Osteocyte (in vitro differentiated cells): ENCODE measurements at regions not wholly inside any gene's neighbourhood (a gene's known extent, or its start where the extent isn't known, plus 50 kb on each side); places are given as distances from the start of the nearest gene placed in this dataset.

Source experiments
- DNase-seq: peaks from one replicate; pipeline ENCODE4 v3.0.0; 2021; ENCODE audit warnings: mixed read lengths; ENCODE audit not compliant: unreplicated experiment; ENCODE audit errors: extremely low spot score
- H3K27ac Mint-ChIP-seq: one replicate; pipeline ENCODE4 v1.8.0; 2021; ENCODE audit warnings: mild to moderate bottlenecking, mixed read lengths; ENCODE audit not compliant: unreplicated experiment
- H3K27me3 Mint-ChIP-seq: one replicate; pipeline ENCODE4 v1.8.0; 2021; ENCODE audit warnings: mixed read lengths; ENCODE audit not compliant: unreplicated experiment
- H3K36me3 Mint-ChIP-seq: one replicate; pipeline ENCODE4 v1.8.0; 2021; ENCODE audit warnings: mixed read lengths; ENCODE audit not compliant: unreplicated experiment
- H3K4me1 Mint-ChIP-seq: one replicate; pipeline ENCODE4 v1.8.0; 2021; ENCODE audit warnings: mixed read lengths; ENCODE audit not compliant: unreplicated experiment
- H3K4me3 Mint-ChIP-seq: one replicate; pipeline ENCODE4 v1.8.0; 2021; ENCODE audit warnings: mild to moderate bottlenecking, moderate library complexity, mixed read lengths; ENCODE audit not compliant: unreplicated experiment
- H3K9me3 Mint-ChIP-seq: one replicate; pipeline ENCODE4 v1.8.0; 2021; ENCODE audit warnings: mixed read lengths; ENCODE audit not compliant: unreplicated experiment
- TF ChIP-seq, protein P1 (sequence below): fragments of 200-600 bp; sonication (generic); IDR thresholded peaks from 2 replicates; pipeline ENCODE4 v1.5.0; 2021; ENCODE audit warnings: antibody characterized with exemption, mild to moderate bottlenecking, moderate library complexity

DNA sequence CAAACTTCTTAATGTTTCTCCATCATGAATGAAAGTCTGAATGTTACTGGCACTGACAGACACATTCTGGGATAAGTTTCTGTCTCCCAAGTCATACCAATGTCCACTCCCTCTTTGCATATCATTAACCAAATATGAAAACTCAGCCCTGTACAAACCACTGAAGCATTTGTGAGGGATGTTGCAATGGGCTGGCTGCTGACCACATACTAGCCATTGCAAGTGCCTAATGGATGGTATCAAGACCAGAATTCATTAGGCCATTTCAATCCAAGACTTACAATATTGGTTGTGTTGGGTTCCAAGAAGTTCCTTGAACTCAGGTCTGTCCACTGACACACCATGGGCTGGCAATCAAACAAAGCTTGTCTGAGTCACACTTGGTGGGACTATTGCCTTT lies 73.8 kb downstream of the CBLN2 start:
- peaks cover 1% of the 10 kb centered on the region for H3K9me3 Mint-ChIP-seq
- DNase-seq, result no peak
- TF ChIP-seq, protein P1, sequence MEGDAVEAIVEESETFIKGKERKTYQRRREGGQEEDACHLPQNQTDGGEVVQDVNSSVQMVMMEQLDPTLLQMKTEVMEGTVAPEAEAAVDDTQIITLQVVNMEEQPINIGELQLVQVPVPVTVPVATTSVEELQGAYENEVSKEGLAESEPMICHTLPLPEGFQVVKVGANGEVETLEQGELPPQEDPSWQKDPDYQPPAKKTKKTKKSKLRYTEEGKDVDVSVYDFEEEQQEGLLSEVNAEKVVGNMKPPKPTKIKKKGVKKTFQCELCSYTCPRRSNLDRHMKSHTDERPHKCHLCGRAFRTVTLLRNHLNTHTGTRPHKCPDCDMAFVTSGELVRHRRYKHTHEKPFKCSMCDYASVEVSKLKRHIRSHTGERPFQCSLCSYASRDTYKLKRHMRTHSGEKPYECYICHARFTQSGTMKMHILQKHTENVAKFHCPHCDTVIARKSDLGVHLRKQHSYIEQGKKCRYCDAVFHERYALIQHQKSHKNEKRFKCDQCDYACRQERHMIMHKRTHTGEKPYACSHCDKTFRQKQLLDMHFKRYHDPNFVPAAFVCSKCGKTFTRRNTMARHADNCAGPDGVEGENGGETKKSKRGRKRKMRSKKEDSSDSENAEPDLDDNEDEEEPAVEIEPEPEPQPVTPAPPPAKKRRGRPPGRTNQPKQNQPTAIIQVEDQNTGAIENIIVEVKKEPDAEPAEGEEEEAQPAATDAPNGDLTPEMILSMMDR, result no peak
- H3K27ac Mint-ChIP-seq, result no peak overlapping the region
- no peak overlapping the region for H3K4me3 Mint-ChIP-seq
- no peaks in the 10 kb centered on the region for H3K27me3 Mint-ChIP-seq
- H3K36me3 Mint-ChIP-seq, result no peaks in the 10 kb centered on the region
- H3K4me1 Mint-ChIP-seq, result no peaks in the 10 kb centered on the region

DNA sequence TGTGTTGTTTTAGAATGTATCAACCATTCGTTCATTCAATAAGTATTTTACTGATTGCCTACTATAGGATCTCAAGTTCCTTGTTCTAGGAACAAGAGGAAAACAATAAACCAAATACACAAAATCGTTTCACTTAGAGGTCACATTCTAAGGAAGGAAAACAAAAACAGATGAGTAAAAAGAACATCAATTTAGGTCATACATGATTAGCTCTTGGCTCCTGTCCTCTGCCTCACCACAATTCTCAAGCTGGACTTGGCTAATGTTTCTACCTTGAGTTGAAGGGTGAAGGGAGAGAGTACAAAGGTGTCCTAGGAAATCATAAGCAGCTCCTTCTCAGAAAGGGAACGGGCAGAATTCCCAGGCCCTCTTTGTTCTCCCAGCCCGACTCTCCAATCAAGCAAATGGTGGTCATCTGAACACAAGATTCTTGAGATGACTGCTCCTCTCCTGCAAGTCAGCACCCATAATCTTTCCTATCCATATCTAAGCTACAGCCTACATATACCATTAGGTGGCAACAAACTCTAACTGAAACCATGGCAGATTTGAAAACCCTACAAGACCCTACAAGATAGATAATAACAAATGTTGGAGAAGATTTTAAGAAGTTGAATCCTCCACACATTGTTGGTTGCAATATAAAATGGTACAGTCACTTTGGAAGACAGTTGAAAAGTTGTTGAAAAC lies 76.0 kb downstream of the CBLN2 start:
- H3K4me3 Mint-ChIP-seq, result no peak overlapping the region
- TF ChIP-seq, protein P1, result no peak
- no peaks in the 10 kb centered on the region for H3K36me3 Mint-ChIP-seq
- H3K4me1 Mint-ChIP-seq, result no peaks in the 10 kb centered on the region
- no peak for DNase-seq
- no peak overlapping the region for H3K27ac Mint-ChIP-seq
- H3K9me3 Mint-ChIP-seq, result peaks cover 8% of the 10 kb centered on the region
- H3K27me3 Mint-ChIP-seq, result no peaks in the 10 kb centered on the region

DNA sequence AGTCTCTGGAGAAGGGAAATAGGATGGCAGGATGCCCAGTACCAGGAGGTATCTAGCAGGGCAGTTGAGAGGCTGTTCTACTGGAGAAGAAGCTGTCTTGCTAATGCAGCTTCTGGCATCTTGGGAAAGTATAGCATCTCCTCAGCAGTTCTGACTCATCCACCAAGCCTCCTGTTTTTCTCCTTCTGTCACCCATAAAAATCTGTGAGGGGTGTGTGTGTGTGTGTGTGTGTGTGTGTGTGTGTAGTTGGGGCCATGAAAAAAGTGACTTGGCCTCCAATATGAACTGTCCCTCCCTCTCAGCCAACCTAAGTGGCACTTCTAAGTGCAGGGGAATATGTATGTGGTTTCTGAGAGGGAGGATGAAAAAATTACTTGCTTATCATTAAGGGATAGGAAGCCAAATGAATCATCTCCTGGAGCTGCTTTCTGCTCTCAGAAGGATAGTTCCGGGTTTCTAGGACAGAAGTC lies 83.9 kb downstream of the CBLN2 start:
- DNase-seq, result no peak

DNA sequence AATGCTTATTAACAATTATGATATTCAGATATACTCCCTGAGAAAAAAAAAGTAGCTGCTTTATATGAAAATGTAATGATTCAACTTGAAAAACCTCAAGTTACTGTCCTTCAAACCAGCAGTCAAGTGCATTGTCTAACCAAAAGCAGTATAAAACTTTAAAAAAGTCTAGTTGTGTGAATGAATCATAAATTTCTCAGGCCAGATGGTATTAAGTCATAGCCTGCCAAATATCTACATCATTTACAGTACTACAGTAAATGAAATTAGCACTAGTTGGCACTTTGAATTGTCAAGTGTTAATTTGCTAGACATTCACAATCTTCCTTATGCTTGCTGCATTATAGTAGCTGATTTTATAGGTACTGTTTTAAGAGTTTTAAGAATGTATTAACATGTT lies 85.9 kb downstream of the CBLN2 start:
- Mint-ChIP-seq H3K9me3 (peaks cover 14% of the 10 kb centered on the region), H3K27me3 (no peaks in the 10 kb centered on the region), H3K36me3 (no peaks in the 10 kb centered on the region), H3K4me3 (no peak overlapping the region), H3K4me1 (peaks cover 1% of the 10 kb centered on the region), H3K27ac (no peak overlapping the region)
- TF ChIP-seq, protein P1, result no peak
- no peak for DNase-seq

More for the DNA sequence above, 83.9 kb downstream of the CBLN2 start:
- peaks cover 6% of the 10 kb centered on the region for H3K9me3 Mint-ChIP-seq
- H3K4me3 Mint-ChIP-seq, result no peak overlapping the region
- TF ChIP-seq, protein P1, result no peak
- H3K4me1 Mint-ChIP-seq, result peaks cover 1% of the 10 kb centered on the region
- H3K36me3 Mint-ChIP-seq, result no peaks in the 10 kb centered on the region
- no peak overlapping the region for H3K27ac Mint-ChIP-seq
- H3K27me3 Mint-ChIP-seq, result no peaks in the 10 kb centered on the region

DNA sequence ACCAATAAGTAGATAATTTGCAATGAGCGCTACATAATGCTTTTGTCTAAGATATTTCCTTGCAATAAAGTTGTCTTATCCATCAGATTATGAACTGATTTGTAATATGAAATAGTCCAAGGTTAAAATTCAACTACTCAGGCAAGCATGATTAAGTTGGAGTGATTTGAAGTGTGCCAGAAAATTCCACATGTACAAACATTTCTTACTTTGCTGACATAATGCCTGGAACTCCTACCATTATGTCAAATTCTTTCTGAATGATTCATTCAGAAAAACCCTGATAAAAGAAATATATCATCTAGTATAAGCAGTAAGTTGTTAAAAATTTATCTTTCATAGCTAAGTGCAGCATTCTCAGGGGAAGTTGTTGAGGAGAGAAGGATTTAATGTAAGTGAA lies 87.3 kb downstream of the CBLN2 start:
- Mint-ChIP-seq H3K27me3 (no peaks in the 10 kb centered on the region), H3K27ac (no peak overlapping the region), H3K4me1 (peaks cover 1% of the 10 kb centered on the region), H3K9me3 (peaks cover 27% of the 10 kb centered on the region), H3K36me3 (no peaks in the 10 kb centered on the region), H3K4me3 (no peak overlapping the region)
- DNase-seq, result no peak
- TF ChIP-seq, protein P1, result no peak
